ENCODE measurements at regions not wholly inside any gene's neighbourhood (a gene's known extent, or its start where the extent isn't known, plus 50 kb on each side); places are given as distances from the start of the nearest gene placed in this dataset.

GRCh38 chr12:14157088-14157747 is 175.8 kb upstream of the GRIN2B start:
- FAIRE-seq: no peak
- Histone ChIP-seq H3K27ac (ENCODE audit: extremely low read length, insufficient read depth, low read length) (no peak overlapping the region), H3K36me3 (replicated peaks in 1 of 2; ENCODE audit: control insufficient read depth in 1 of 2, insufficient read depth in 2 of 2, low read length in 2 of 2) (no peaks in the 10 kb centered on the region), H3K27me3 (ENCODE audit: control insufficient read depth in 1 of 2, insufficient read depth in 2 of 2, low read length in 2 of 2) (no peaks in the 10 kb centered on the region), H3K4me1 (ENCODE audit: insufficient read depth, low read length) (no peaks in the 10 kb centered on the region), H4K20me1 (ENCODE audit: insufficient read depth, low read length) (no peaks in the 10 kb centered on the region), H2AFZ (ENCODE audit: low read length) (no peak overlapping the region), H3K79me2 (ENCODE audit: insufficient read depth, low read length) (no peaks in the 10 kb centered on the region), H3K4me2 (ENCODE audit: low read depth, low read length) (no peak overlapping the region), H3K4me3 (replicated peaks in 1 of 3; ENCODE audit: insufficient read depth in 1 of 3, low read depth in 2 of 3, low read length in 3 of 3) (no peak overlapping the region), H3K9ac (ENCODE audit: insufficient read depth, low read depth, low read length) (no peak overlapping the region), H3K9me3 (ENCODE audit: low read length) (no peaks in the 10 kb centered on the region)
- intact Hi-C loops (cut with micrococcal nuclease; ENCODE audit: unreplicated experiment) (no loop called here), in situ Hi-C loops (cut with HindIII; ENCODE audit: extremely low pct_ligation_motif_present, low pct_unique_long_range_greater_than_20kb) (loop anchor here (25.0 kb wide), 1 partner anchor 795 kb away; no protein-coding TSS in a partner anchor)
- no peak for ATAC-seq
- CTCF ChIA-PET (ENCODE audit: low intra/inter-chr PET ratio, low total read pairs): no interaction called here
- no TSS peak for BruUV-seq (replicated peaks)
- 5% methylated on average over 3 of the region's 3 CpGs for WGBS (ENCODE audit: low lambda C conversion rate)
- POLR2A ChIA-PET: no interaction called here
- DNase-seq (ENCODE audit: low spot score): no peak
- TF ChIP-seq NR2F1 (CRISPR knock-in tag; IDR thresholded peaks at IDR 0.05) (no peak), XBP1 (CRISPR knock-in tag; IDR thresholded peaks at IDR 0.05) (no peak), HNRNPH1 (optimal IDR thresholded peaks at IDR 0.05; ENCODE audit: low read depth, low read length) (no peak), SMYD3 (CRISPR knock-in tag; IDR thresholded peaks at IDR 0.05) (no peak), BCL6 (CRISPR knock-in tag; IDR thresholded peaks at IDR 0.05) (no peak), ZNF615 (CRISPR knock-in tag; IDR thresholded peaks at IDR 0.05; ENCODE audit: borderline replicate concordance) (no peak)
- TF ChIP-seq, protein P1, sequence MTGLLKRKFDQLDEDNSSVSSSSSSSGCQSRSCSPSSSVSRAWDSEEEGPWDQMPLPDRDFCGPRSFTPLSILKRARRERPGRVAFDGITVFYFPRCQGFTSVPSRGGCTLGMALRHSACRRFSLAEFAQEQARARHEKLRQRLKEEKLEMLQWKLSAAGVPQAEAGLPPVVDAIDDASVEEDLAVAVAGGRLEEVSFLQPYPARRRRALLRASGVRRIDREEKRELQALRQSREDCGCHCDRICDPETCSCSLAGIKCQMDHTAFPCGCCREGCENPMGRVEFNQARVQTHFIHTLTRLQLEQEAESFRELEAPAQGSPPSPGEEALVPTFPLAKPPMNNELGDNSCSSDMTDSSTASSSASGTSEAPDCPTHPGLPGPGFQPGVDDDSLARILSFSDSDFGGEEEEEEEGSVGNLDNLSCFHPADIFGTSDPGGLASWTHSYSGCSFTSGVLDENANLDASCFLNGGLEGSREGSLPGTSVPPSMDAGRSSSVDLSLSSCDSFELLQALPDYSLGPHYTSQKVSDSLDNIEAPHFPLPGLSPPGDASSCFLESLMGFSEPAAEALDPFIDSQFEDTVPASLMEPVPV (CRISPR knock-in tag; IDR thresholded peaks at IDR 0.05): no peak

DNA sequence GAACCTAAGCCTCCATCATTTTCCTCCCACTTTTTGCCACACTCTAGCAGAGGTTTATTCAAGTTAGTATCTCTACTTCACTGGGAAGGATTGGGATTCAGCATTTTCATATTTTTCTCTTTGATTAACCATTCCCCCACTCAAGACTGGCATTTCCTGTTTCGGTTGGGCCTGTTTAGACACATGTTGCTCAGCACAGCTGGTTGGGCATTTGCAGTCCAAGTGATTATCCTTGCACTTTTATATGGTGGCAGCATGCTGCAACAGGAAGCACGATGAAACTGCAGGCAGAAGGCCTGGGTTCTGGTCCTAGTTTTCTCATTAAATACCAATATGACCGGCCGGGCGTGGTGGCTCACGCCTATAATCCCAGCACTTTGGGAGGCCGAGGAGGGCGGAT is 182.9 kb upstream of the GRIN2B start:
- ATAC-seq (no peak), FAIRE-seq (no peak), DNase-seq (ENCODE audit: low spot score) (no peak)
- 31% methylated on average over 8 of the region's 8 CpGs for WGBS (ENCODE audit: low lambda C conversion rate)
- in situ Hi-C loops (cut with HindIII; ENCODE audit: extremely low pct_ligation_motif_present, low pct_unique_long_range_greater_than_20kb): loop anchor here (10.0 to 25.0 kb wide), 2 partner anchors 802 to 889 kb away; no protein-coding TSS in a partner anchor
- Histone ChIP-seq H3K27ac (ENCODE audit: extremely low read length, insufficient read depth, low read length) (no peak overlapping the region), H4K20me1 (ENCODE audit: insufficient read depth, low read length) (no peaks in the 10 kb centered on the region), H3K9ac (ENCODE audit: insufficient read depth, low read depth, low read length) (no peak overlapping the region), H3K79me2 (ENCODE audit: insufficient read depth, low read length) (no peaks in the 10 kb centered on the region), H3K4me3 (replicated peaks in 1 of 3; ENCODE audit: insufficient read depth in 1 of 3, low read depth in 2 of 3, low read length in 3 of 3) (no peak overlapping the region), H3K4me2 (ENCODE audit: low read depth, low read length) (no peak overlapping the region), H3K9me3 (ENCODE audit: low read length) (no peaks in the 10 kb centered on the region), H3K4me1 (ENCODE audit: insufficient read depth, low read length) (no peaks in the 10 kb centered on the region), H3K27me3 (ENCODE audit: control insufficient read depth in 1 of 2, insufficient read depth in 2 of 2, low read length in 2 of 2) (no peaks in the 10 kb centered on the region), H2AFZ (ENCODE audit: low read length) (no peak overlapping the region), H3K36me3 (replicated peaks in 1 of 2; ENCODE audit: control insufficient read depth in 1 of 2, insufficient read depth in 2 of 2, low read length in 2 of 2) (no peaks in the 10 kb centered on the region)
- POLR2A ChIA-PET: no interaction called here
- no TSS peak for BruUV-seq (replicated peaks)
- intact Hi-C loops (cut with micrococcal nuclease; ENCODE audit: unreplicated experiment): no loop called here
- CTCF ChIA-PET (ENCODE audit: low intra/inter-chr PET ratio, low total read pairs): no interaction called here
- TF ChIP-seq TSC22D2 (CRISPR knock-in tag; IDR thresholded peaks at IDR 0.05; ENCODE audit: borderline replicate concordance): no peak
- no peak for TF ChIP-seq ZFP36 (IDR thresholded peaks at IDR 0.05; ENCODE audit: borderline replicate concordance, low read depth, low read length, partially characterized antibody)
- no peak for TF ChIP-seq KDM5A (IDR thresholded peaks at IDR 0.05; ENCODE audit: borderline replicate concordance, low read length)
- no peak for TF ChIP-seq LBX2 (CRISPR knock-in tag; IDR thresholded peaks at IDR 0.05; ENCODE audit: borderline replicate concordance)
- no peak for TF ChIP-seq ZNF549 (CRISPR knock-in tag; IDR thresholded peaks at IDR 0.05)
- TF ChIP-seq, protein P2, sequence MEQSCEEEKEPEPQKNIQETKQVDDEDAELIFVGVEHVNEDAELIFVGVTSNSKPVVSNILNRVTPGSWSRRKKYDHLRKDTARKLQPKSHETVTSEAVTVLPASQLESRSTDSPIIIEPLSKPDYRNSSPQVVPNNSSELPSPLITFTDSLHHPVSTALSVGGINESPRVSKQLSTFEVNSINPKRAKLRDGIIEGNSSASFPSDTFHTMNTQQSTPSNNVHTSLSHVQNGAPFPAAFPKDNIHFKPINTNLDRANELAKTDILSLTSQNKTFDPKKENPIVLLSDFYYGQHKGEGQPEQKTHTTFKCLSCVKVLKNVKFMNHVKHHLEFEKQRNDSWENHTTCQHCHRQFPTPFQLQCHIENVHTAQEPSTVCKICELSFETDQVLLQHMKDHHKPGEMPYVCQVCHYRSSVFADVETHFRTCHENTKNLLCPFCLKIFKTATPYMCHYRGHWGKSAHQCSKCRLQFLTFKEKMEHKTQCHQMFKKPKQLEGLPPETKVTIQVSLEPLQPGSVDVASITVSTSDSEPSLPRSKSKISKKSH (CRISPR knock-in tag; IDR thresholded peaks at IDR 0.05; ENCODE audit: borderline replicate concordance): no peak
- no peak for TF ChIP-seq ARNT (IDR thresholded peaks at IDR 0.05)
- TF ChIP-seq ZNF30 (CRISPR knock-in tag; IDR thresholded peaks at IDR 0.05): no peak
- no peak for TF ChIP-seq POLR2AphosphoS2 (IDR thresholded peaks at IDR 0.05; ENCODE audit: low read depth, low read length)
- no peak for TF ChIP-seq ZNF768 (CRISPR knock-in tag; IDR thresholded peaks at IDR 0.05)

Data from HepG2 (cell line).